ENCODE measurements at regions not wholly inside any gene's neighbourhood (a gene's known extent, or its start where the extent isn't known, plus 50 kb on each side); places are given as distances from the start of the nearest gene placed in this dataset.

DNA sequence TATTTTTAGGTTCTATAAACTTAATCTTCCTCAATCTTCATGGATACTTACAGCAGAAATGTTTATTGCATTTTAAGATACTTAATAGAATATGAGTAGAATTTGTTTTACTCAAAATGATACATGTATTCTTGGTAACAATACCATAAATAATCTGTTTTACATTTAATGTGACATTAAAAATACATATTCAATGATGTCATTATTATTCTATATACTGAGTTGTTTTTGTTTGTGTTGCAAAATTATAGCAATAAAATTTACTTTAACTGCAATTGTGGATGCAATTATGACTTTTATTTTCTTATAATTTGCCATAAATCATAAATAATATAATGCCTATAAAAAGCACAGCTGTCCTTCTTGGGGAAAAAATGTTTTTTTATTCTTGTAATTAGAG is 275.9 kb upstream of the CCNG1 start:
- TF ChIP-seq CTCF (IDR thresholded peaks at IDR 0.05; ENCODE audit: extremely low read depth in 1 of 2, insufficient read depth in 1 of 2, low read depth in 1 of 2, low read length in 2 of 2) (no peak), EZH2 (IDR thresholded peaks at IDR 0.05; ENCODE audit: borderline replicate concordance, low read depth, low read length, severe bottlenecking) (no peak), POLR2A (IDR thresholded peaks at IDR 0.05; ENCODE audit: low read depth, low read length) (no peak), POLR2AphosphoS5 (IDR thresholded peaks at IDR 0.05; ENCODE audit: insufficient read depth, low read depth, low read length) (no peak), FOS (IDR thresholded peaks at IDR 0.05; ENCODE audit: borderline replicate concordance, insufficient read depth, low read length) (no peak), MYC (IDR thresholded peaks at IDR 0.05; ENCODE audit: low read depth, low read length) (no peak), JUN (IDR thresholded peaks at IDR 0.05; ENCODE audit: borderline replicate concordance, insufficient read depth, insufficient read length, low read depth) (no peak)

Measured in endothelial cell of umbilical vein (primary cell).